H1 (cell line): ENCODE measurements at regions not wholly inside any gene's neighbourhood (a gene's known extent, or its start where the extent isn't known, plus 50 kb on each side); places are given as distances from the start of the nearest gene placed in this dataset.

Experiments
- CTCF ChIA-PET: fragments of 300-600 bp; sonication (Branson Sonifier 250); formaldehyde crosslinking; loops from one replicate; lab custom pipeline; 2021; ENCODE audit not compliant: partially characterized antibody; lab: Charles Lee
- POLR2A ChIA-PET: fragments of 300-600 bp; sonication (Branson Sonifier 250); formaldehyde crosslinking; loops from one replicate; lab custom pipeline; 2021; ENCODE audit warnings: inconsistent platforms; ENCODE audit not compliant: partially characterized antibody; lab: Charles Lee
- DNase-seq, 2 experiments: peaks; one replicate each; pipeline versions ENCODE4 v3.0.0 to v3.0.0-alpha.2; 2010 to 2022; ENCODE audit warnings: low spot score in 2 of 2, low read depth in 1 of 2, mixed read lengths in 1 of 2
- FAIRE-seq: peaks from 2 replicates; lab custom pipeline; 2011; peaks lifted over from hg19 to GRCh38; lab: Jason Lieb, UNC
- H2AFZ ChIP-seq: 2 replicates; pipeline ENCODE4 v1.8.1; 2012; ENCODE audit warnings: low read length, inconsistent platforms
- H2AK5ac ChIP-seq: 2 replicates; pipeline ENCODE4 v1.6.1; 2013; ENCODE audit warnings: low read depth, low read length
- H2BK120ac ChIP-seq: replicated peaks from 2 replicates; pipeline ENCODE3; 2013; ENCODE audit warnings: low read depth, low read length, inconsistent platforms
- H2BK12ac ChIP-seq: 2 replicates; pipeline ENCODE4 v1.6.1; 2013; ENCODE audit warnings: low read depth, low read length
- H2BK15ac ChIP-seq: 2 replicates; pipeline ENCODE4 v1.6.1; 2013; ENCODE audit warnings: low read length
- H2BK20ac ChIP-seq: 2 replicates; pipeline ENCODE4 v1.6.1; 2013; ENCODE audit warnings: low read length
- H2BK5ac ChIP-seq: 2 replicates; pipeline ENCODE4 v1.6.1; 2013; ENCODE audit warnings: low read depth, low read length
- H3K14ac ChIP-seq: 2 replicates; pipeline ENCODE4 v1.6.1; 2013; ENCODE audit warnings: inconsistent platforms; ENCODE audit not compliant: insufficient read length
- H3K18ac ChIP-seq: 2 replicates; pipeline ENCODE4 v1.6.1; 2013; ENCODE audit warnings: low read length; ENCODE audit errors: extremely low read depth
- H3K23ac ChIP-seq: 2 replicates; pipeline ENCODE4 v1.6.1; 2013; ENCODE audit warnings: inconsistent platforms; ENCODE audit not compliant: insufficient read length
- H3K23me2 ChIP-seq: 2 replicates; pipeline ENCODE4 v1.6.1; 2013; ENCODE audit warnings: low read depth, low read length
- H3K27ac ChIP-seq: 2 replicates; pipeline ENCODE4 v1.6.1; 2011; ENCODE audit warnings: low read depth, low read length, inconsistent platforms
- H3K27me3 ChIP-seq, 4 experiments: replicated peaks in 1 of 4; 1 replicate in 1 of 4; 2 replicates in 3 of 4; pipeline versions ENCODE4 v1.6.1 to v1.8.1; 2011 to 2013; ENCODE audit warnings: low read length in 3 of 4, mild to moderate bottlenecking in 3 of 4, inconsistent platforms in 2 of 4, mixed read lengths in 2 of 4, moderate library complexity in 1 of 4; ENCODE audit not compliant: control insufficient read depth in 3 of 4, insufficient read depth in 3 of 4; ENCODE audit errors: extremely low read depth in 1 of 4
- H3K36me3 ChIP-seq, 4 experiments: 2 replicates each; pipeline versions ENCODE4 v1.6.1 to v1.8.1; 2011 to 2013; ENCODE audit warnings: mild to moderate bottlenecking in 4 of 4, low read length in 3 of 4, moderate library complexity in 2 of 4, control low read depth in 1 of 4, inconsistent platforms in 1 of 4; ENCODE audit not compliant: insufficient read depth in 4 of 4, control insufficient read depth in 2 of 4
- H3K4ac ChIP-seq: replicated peaks from 2 replicates; pipeline ENCODE3; 2013; ENCODE audit warnings: low read length, low read depth, mixed read lengths, inconsistent platforms; ENCODE audit not compliant: insufficient read length
- H3K4me1 ChIP-seq, 4 experiments: replicated peaks in 1 of 4; 1 replicate in 1 of 4; 2 replicates in 3 of 4; pipeline versions ENCODE4 v1.6.1 to v1.8.1; 2011 to 2013; ENCODE audit warnings: low read length in 3 of 4, inconsistent platforms in 2 of 4, mixed read lengths in 1 of 4; ENCODE audit not compliant: insufficient read depth in 4 of 4, control insufficient read depth in 3 of 4
- H3K4me2 ChIP-seq, 2 experiments: 2 replicates each; pipeline versions ENCODE4 v1.6.1 to v1.8.1; 2011 to 2013; ENCODE audit warnings: low read depth in 2 of 2, low read length in 2 of 2, control low read depth in 1 of 2, inconsistent platforms in 1 of 2, mild to moderate bottlenecking in 1 of 2; ENCODE audit not compliant: insufficient read depth in 1 of 2
- H3K4me3 ChIP-seq, 4 experiments: fragments of 200-600, 300-600 bp in 1 of 4; sonication (generic), shearing (Covaris generic), sonication (Bioruptor Twin) in 1 of 4; 2 replicates each; pipeline versions ENCODE4 v1.5.1 to v1.8.1; 2011 to 2016; ENCODE audit warnings: low read length in 4 of 4, low read depth in 3 of 4, control low read depth in 2 of 4, inconsistent platforms in 2 of 4, mild to moderate bottlenecking in 2 of 4, mixed read lengths in 1 of 4, moderate library complexity in 1 of 4; ENCODE audit not compliant: insufficient read depth in 2 of 4; ENCODE audit errors: extremely low read depth in 1 of 4
- H3K56ac ChIP-seq: replicated peaks from 2 replicates; pipeline ENCODE3; 2013; ENCODE audit warnings: low read depth, mild to moderate bottlenecking, mixed read lengths, low read length, inconsistent platforms; ENCODE audit not compliant: insufficient read length
- H3K79me1 ChIP-seq: 2 replicates; pipeline ENCODE4 v1.6.1; 2013; ENCODE audit warnings: low read depth, low read length, control low read depth
- H3K79me2 ChIP-seq, 2 experiments: 2 replicates each; pipeline versions ENCODE4 v1.6.1 to v1.8.1; 2012 to 2013; ENCODE audit warnings: low read length in 2 of 2, mild to moderate bottlenecking in 2 of 2, inconsistent platforms in 1 of 2; ENCODE audit not compliant: insufficient read depth in 2 of 2, control insufficient read depth in 1 of 2
- H3K9ac ChIP-seq, 4 experiments: replicated peaks in 1 of 4; 1 replicate in 1 of 4; 2 replicates in 3 of 4; pipeline versions ENCODE4 v1.6.1 to v1.8.1; 2011 to 2013; ENCODE audit warnings: low read depth in 3 of 4, low read length in 3 of 4, control low read depth in 2 of 4, mild to moderate bottlenecking in 2 of 4, moderate library complexity in 2 of 4, inconsistent platforms in 1 of 4; ENCODE audit errors: extremely low read depth in 1 of 4
- H3K9me3 ChIP-seq, 2 experiments: 2 replicates each; pipeline versions ENCODE4 v1.6.1 to v1.8.1; 2012 to 2013; ENCODE audit warnings: mild to moderate bottlenecking in 2 of 2, moderate library complexity in 2 of 2, control low read depth in 1 of 2, inconsistent platforms in 1 of 2, low read depth in 1 of 2, low read length in 1 of 2, mixed read lengths in 1 of 2; ENCODE audit not compliant: insufficient read depth in 2 of 2
- H4K20me1 ChIP-seq, 2 experiments: replicated peaks in 1 of 2; 2 replicates each; pipeline versions ENCODE3 to v1.8.1; 2011 to 2013; ENCODE audit warnings: inconsistent platforms in 2 of 2, low read length in 2 of 2, mild to moderate bottlenecking in 1 of 2; ENCODE audit not compliant: insufficient read depth in 2 of 2, control insufficient read depth in 1 of 2
- H4K5ac ChIP-seq: 2 replicates; pipeline ENCODE4 v1.6.1; 2013; ENCODE audit warnings: low read length, low read depth, mixed read lengths, inconsistent platforms; ENCODE audit not compliant: insufficient read length
- H4K8ac ChIP-seq: 2 replicates; pipeline ENCODE4 v1.8.0; 2013; ENCODE audit warnings: mild to moderate bottlenecking, moderate library complexity, low read length, inconsistent platforms; ENCODE audit not compliant: insufficient read depth; ENCODE audit errors: extremely low read depth
- H4K91ac ChIP-seq: replicated peaks from 2 replicates; pipeline ENCODE3; 2013; ENCODE audit warnings: low read length, mixed read lengths, inconsistent platforms; ENCODE audit not compliant: insufficient read length
- BCL11A ChIP-seq, 2 experiments: IDR thresholded peaks; one replicate each; pipeline ENCODE4 v1.6.1; 2011; ENCODE audit warnings: low read depth in 2 of 2, low read length in 2 of 2, mild to moderate bottlenecking in 2 of 2
- CBX8 ChIP-seq: fragments of 300-800, 300-1000 bp; sonication (generic); IDR thresholded peaks from 2 replicates; pipeline ENCODE4 v1.7.1; 2016; ENCODE audit warnings: low read depth, low read length, borderline replicate concordance
- CHD2 ChIP-seq: IDR thresholded peaks from 2 replicates; pipeline ENCODE4 v1.6.1; 2012; ENCODE audit warnings: low read length, improper control_type of control experiment
- FOSL1 ChIP-seq: IDR thresholded peaks from 2 replicates; pipeline ENCODE4 v1.6.1; 2011; ENCODE audit warnings: mild to moderate bottlenecking, low read depth, low read length, moderate library complexity; ENCODE audit not compliant: insufficient read depth
- GTF2F1 ChIP-seq: IDR thresholded peaks from 2 replicates; pipeline ENCODE4 v1.6.1; 2012; ENCODE audit warnings: low read depth, low read length, improper control_type of control experiment, borderline replicate concordance
- HDAC2 ChIP-seq, 2 experiments: fragments of 300-600 bp in 1 of 2; sonication (generic) in 1 of 2; IDR thresholded peaks; 2 replicates each; pipeline ENCODE4 v1.6.1; 2011 to 2012; ENCODE audit warnings: low read depth in 2 of 2, low read length in 2 of 2, mild to moderate bottlenecking in 2 of 2, moderate library complexity in 2 of 2, borderline replicate concordance in 1 of 2, inconsistent platforms in 1 of 2
- RFX5 ChIP-seq: IDR thresholded peaks from 2 replicates; pipeline ENCODE4 v1.6.1; 2011; ENCODE audit warnings: low read depth, low read length, improper control_type of control experiment, borderline replicate concordance
- RNF2 ChIP-seq: fragments of 200-900, 300-1000 bp; sonication (generic); IDR thresholded peaks from 2 replicates; pipeline ENCODE4 v1.7.1; 2016; ENCODE audit warnings: borderline replicate concordance, low read depth, mild to moderate bottlenecking, antibody characterized with exemption, low read length; ENCODE audit not compliant: poor library complexity, severe bottlenecking; ENCODE audit errors: missing control alignments
- SAP30 ChIP-seq: fragments of 300-600 bp; sonication (generic); IDR thresholded peaks from 2 replicates; pipeline ENCODE4 v1.7.1; 2012; ENCODE audit warnings: low read length, moderate library complexity, mild to moderate bottlenecking, inconsistent platforms; ENCODE audit not compliant: insufficient read depth, insufficient replicate concordance
- SIRT6 ChIP-seq: IDR thresholded peaks from one replicate; pipeline ENCODE4 v1.7.1; 2012; ENCODE audit warnings: low read length, inconsistent platforms
- TAF7 ChIP-seq: optimal IDR thresholded peaks from 2 replicates; pipeline ENCODE3; 2011; ENCODE audit warnings: low read depth, mild to moderate bottlenecking, inconsistent platforms, low read length, moderate library complexity, borderline replicate concordance
- YY1 ChIP-seq: IDR thresholded peaks from 2 replicates; pipeline ENCODE4 v1.6.1; 2011; ENCODE audit warnings: low read depth, mild to moderate bottlenecking, low read length
- WGBS, 2 experiments: shearing (Covaris generic) in 1 of 2; methylation state at CpG; one replicate each; pipeline versions ENCODE4 v1.1.6 to v1.1.7; 2013 to 2015; ENCODE audit warnings: low lambda C conversion rate in 2 of 2, mixed read lengths in 2 of 2, inconsistent platforms in 1 of 2, low coverage in 1 of 2, missing lambda C conversion rate in 1 of 2; ENCODE audit not compliant: insufficient replicate concordance in 2 of 2, insufficient coverage in 1 of 2, insufficient read length in 1 of 2; ENCODE audit errors: extremely low coverage in 1 of 2, missing lambda C conversion rate in 1 of 2; 5-methylcytosine and 5-hydroxymethylcytosine counted together
- TF ChIP-seq, protein P1 (sequence below): IDR thresholded peaks from 2 replicates; pipeline ENCODE4 v1.6.1; 2012; ENCODE audit warnings: inconsistent platforms

DNA sequence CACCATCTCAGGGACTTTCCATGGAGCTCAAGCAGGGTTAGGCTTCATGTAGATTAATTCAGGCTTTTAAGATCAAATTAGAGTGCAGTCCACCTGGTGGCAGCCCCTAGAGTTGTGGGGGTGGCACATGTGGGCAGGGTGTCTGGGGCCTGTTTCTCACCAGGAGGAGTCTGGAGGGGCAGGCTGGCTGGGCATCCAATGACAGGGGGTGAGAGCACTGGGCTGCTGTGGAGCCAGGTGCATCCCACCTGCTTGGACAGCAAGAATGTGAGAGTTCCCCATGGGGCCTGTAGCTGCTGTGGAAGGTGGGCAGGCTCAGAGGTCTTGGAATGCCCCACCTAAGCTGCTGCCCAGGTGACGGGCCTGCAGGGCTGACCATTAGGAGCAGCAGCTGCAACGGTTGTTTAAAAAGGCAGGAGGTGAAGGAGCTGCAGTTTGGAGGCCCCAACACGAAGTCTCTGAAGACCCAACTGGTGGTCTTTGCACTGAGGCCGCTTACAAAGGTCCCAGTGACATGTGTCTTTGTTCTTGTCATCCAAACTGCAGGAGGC, 686.3 kb upstream of the HS6ST1 start:
- no peak overlapping the region for H4K8ac ChIP-seq
- no peak for DNase-seq
- FAIRE-seq, result no peak
- no peaks in the 10 kb centered on the region for H3K23me2 ChIP-seq
- H4K20me1 ChIP-seq, result no peaks in the 10 kb centered on the region
- H3K4me2 ChIP-seq, result no peak overlapping the region
- H3K14ac ChIP-seq, result no peak overlapping the region
- H3K4me1 ChIP-seq, result no peaks in the 10 kb centered on the region
- no peak overlapping the region for H2BK5ac ChIP-seq
- H2BK12ac ChIP-seq, result no peak overlapping the region
- no peaks in the 10 kb centered on the region for H3K79me1 ChIP-seq
- no peak overlapping the region for H2BK120ac ChIP-seq
- ChIA-PET CTCF (interaction anchor here (1.1 kb wide), 1 partner anchor 36 kb away, joined by 3 read pairs; no protein-coding TSS in a partner anchor), POLR2A (interaction anchor here (0.7 kb wide), 1 partner anchor 664 kb away, joined by 3 read pairs; no protein-coding TSS in a partner anchor)
- no peak overlapping the region for H2BK15ac ChIP-seq
- H3K23ac ChIP-seq, result no peak overlapping the region
- no peak overlapping the region for H3K18ac ChIP-seq
- H4K5ac ChIP-seq, result no peak overlapping the region
- WGBS, 2 experiments, result 79% methylated on average over 4 of the region's 4 CpGs; no CpG with 5 or more reads in 1 of the 2 experiments
- H3K4me3 ChIP-seq, result no peak overlapping the region
- no peak overlapping the region for H2BK20ac ChIP-seq
- no peaks in the 10 kb centered on the region for H3K36me3 ChIP-seq
- no peaks in the 10 kb centered on the region for H3K79me2 ChIP-seq
- no peaks in the 10 kb centered on the region for H3K27me3 ChIP-seq
- no peak overlapping the region for H3K4ac ChIP-seq
- H3K9me3 ChIP-seq, result no peaks in the 10 kb centered on the region; a peak in 1 of 4 replicates
- no peak overlapping the region for H4K91ac ChIP-seq
- no peak overlapping the region for H3K56ac ChIP-seq
- no peak overlapping the region for H3K9ac ChIP-seq
- H3K27ac ChIP-seq, result no peak overlapping the region
- H2AFZ ChIP-seq, result no peak overlapping the region
- H2AK5ac ChIP-seq, result no peak overlapping the region
- no peak for TF ChIP-seq HDAC2 (IDR thresholded peaks at IDR 0.05; ENCODE audit: borderline replicate concordance in 1 of 2, low read depth in 2 of 2, low read length in 2 of 2)
- no peak for TF ChIP-seq TAF7
- TF ChIP-seq SAP30, result no peak
- TF ChIP-seq GTF2F1, result no peak
- TF ChIP-seq CHD2, result no peak
- TF ChIP-seq SIRT6, result no peak
- no peak for TF ChIP-seq YY1
- TF ChIP-seq FOSL1, result no peak
- TF ChIP-seq RNF2, result no peak
- no peak for TF ChIP-seq CBX8
- no peak for TF ChIP-seq BCL11A (IDR thresholded peaks at IDR 0.05; ENCODE audit: low read depth in 2 of 2, low read length in 2 of 2)
- TF ChIP-seq, protein P1, sequence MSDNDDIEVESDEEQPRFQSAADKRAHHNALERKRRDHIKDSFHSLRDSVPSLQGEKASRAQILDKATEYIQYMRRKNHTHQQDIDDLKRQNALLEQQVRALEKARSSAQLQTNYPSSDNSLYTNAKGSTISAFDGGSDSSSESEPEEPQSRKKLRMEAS, result no peak
- TF ChIP-seq RFX5, result no peak
